HUES48 (cell line): ENCODE measurements at regions not wholly inside any gene's neighbourhood (a gene's known extent, or its start where the extent isn't known, plus 50 kb on each side); places are given as distances from the start of the nearest gene placed in this dataset.

Experiments
- H3K27ac ChIP-seq: one replicate; pipeline ENCODE4 v1.7.0; 2013; ENCODE audit warnings: low read depth, low read length, inconsistent platforms
- H3K27me3 ChIP-seq: 2 replicates; pipeline ENCODE4 v1.6.1; 2013; ENCODE audit warnings: mild to moderate bottlenecking, low read length; ENCODE audit not compliant: control insufficient read depth, insufficient read depth
- H3K36me3 ChIP-seq: 2 replicates; pipeline ENCODE4 v1.6.1; 2013; ENCODE audit warnings: low read length; ENCODE audit not compliant: control insufficient read depth, insufficient read depth
- H3K4me1 ChIP-seq: 2 replicates; pipeline ENCODE4 v1.6.1; 2013; ENCODE audit warnings: mild to moderate bottlenecking, low read length; ENCODE audit not compliant: control insufficient read depth, insufficient read depth
- H3K4me3 ChIP-seq: 2 replicates; pipeline ENCODE4 v1.5.1; 2013; ENCODE audit warnings: mild to moderate bottlenecking, low read depth, low read length
- H3K9ac ChIP-seq: 2 replicates; pipeline ENCODE4 v1.6.1; 2013; ENCODE audit warnings: mild to moderate bottlenecking, low read depth, low read length, moderate library complexity
- H3K9me3 ChIP-seq: 2 replicates; pipeline ENCODE4 v1.6.1; 2013; ENCODE audit warnings: low read length; ENCODE audit not compliant: control insufficient read depth, insufficient read depth

GRCh38 chr2:196563876-196564275 is 75.6 kb upstream of the CCDC150 start:
- H3K9ac ChIP-seq = no peak overlapping the region
- H3K27me3 ChIP-seq = no peaks in the 10 kb centered on the region
- H3K27ac ChIP-seq = no peak overlapping the region
- peaks cover 3% of the 10 kb centered on the region; the same call in 1 of the 2 replicates for H3K9me3 ChIP-seq
- H3K36me3 ChIP-seq = no peaks in the 10 kb centered on the region
- no peak overlapping the region for H3K4me3 ChIP-seq
- H3K4me1 ChIP-seq = no peaks in the 10 kb centered on the region

- H3K27me3 ChIP-seq = no peaks in the 10 kb centered on the region
- peaks cover 3% of the 10 kb centered on the region; the same call in 1 of the 2 replicates for H3K9me3 ChIP-seq
- H3K9ac ChIP-seq = no peak overlapping the region
- no peaks in the 10 kb centered on the region for H3K4me1 ChIP-seq
- no peaks in the 10 kb centered on the region for H3K36me3 ChIP-seq
- H3K27ac ChIP-seq = no peak overlapping the region
- no peak overlapping the region for H3K4me3 ChIP-seq
These were observed 74.3 kb upstream of the CCDC150 start for GRCh38 chr2:196565106-196565765.

GRCh38 chr2:196565982-196566381 is 73.5 kb upstream of the CCDC150 start:
- no peaks in the 10 kb centered on the region for H3K4me1 ChIP-seq
- no peak overlapping the region for H3K9ac ChIP-seq
- H3K9me3 ChIP-seq = peaks cover 3% of the 10 kb centered on the region; the same call in 1 of the 2 replicates

GRCh38 chr2:196566961-196567666 is 72.4 kb upstream of the CCDC150 start:
- Histone ChIP-seq H3K27me3 (no peaks in the 10 kb centered on the region), H3K4me3 (no peak overlapping the region), H3K27ac (no peak overlapping the region), H3K9ac (no peak overlapping the region), H3K9me3 (no peaks in the 10 kb centered on the region), H3K4me1 (no peaks in the 10 kb centered on the region), H3K36me3 (no peaks in the 10 kb centered on the region)

More at GRCh38 chr2:196565982-196566381, 73.5 kb upstream of the CCDC150 start:
- no peaks in the 10 kb centered on the region for H3K27me3 ChIP-seq
- H3K4me3 ChIP-seq = no peak overlapping the region
- no peaks in the 10 kb centered on the region for H3K36me3 ChIP-seq
- H3K27ac ChIP-seq = no peak overlapping the region

GRCh38 chr2:196568506-196568905 is 71.0 kb upstream of the CCDC150 start:
- H3K27me3 ChIP-seq = no peaks in the 10 kb centered on the region
- H3K9ac ChIP-seq = no peak overlapping the region
- no peaks in the 10 kb centered on the region for H3K36me3 ChIP-seq
- no peak overlapping the region for H3K4me3 ChIP-seq
- H3K27ac ChIP-seq = no peak overlapping the region
- no peaks in the 10 kb centered on the region for H3K4me1 ChIP-seq
- no peaks in the 10 kb centered on the region for H3K9me3 ChIP-seq

- no peaks in the 10 kb centered on the region for H3K4me1 ChIP-seq
- H3K27ac ChIP-seq = no peak overlapping the region
- H3K36me3 ChIP-seq = no peaks in the 10 kb centered on the region
- no peak overlapping the region for H3K4me3 ChIP-seq
- no peaks in the 10 kb centered on the region for H3K27me3 ChIP-seq
- H3K9me3 ChIP-seq = no peaks in the 10 kb centered on the region
- no peak overlapping the region for H3K9ac ChIP-seq
These were observed 54.6 kb upstream of the CCDC150 start for GRCh38 chr2:196584903-196585302.

GRCh38 chr2:196586511-196586991 is 53.0 kb upstream of the CCDC150 start:
- H3K9ac ChIP-seq = no peak overlapping the region
- H3K27ac ChIP-seq = no peak overlapping the region
- H3K9me3 ChIP-seq = no peaks in the 10 kb centered on the region
- no peaks in the 10 kb centered on the region for H3K36me3 ChIP-seq
- no peak overlapping the region for H3K4me3 ChIP-seq
- no peaks in the 10 kb centered on the region for H3K4me1 ChIP-seq
- H3K27me3 ChIP-seq = peaks cover 10% of the 10 kb centered on the region

GRCh38 chr2:196587056-196587455 is 52.5 kb upstream of the CCDC150 start:
- Histone ChIP-seq H3K4me1 (peaks cover 4% of the 10 kb centered on the region; the same call in 1 of the 2 replicates), H3K9me3 (no peaks in the 10 kb centered on the region), H3K36me3 (no peaks in the 10 kb centered on the region), H3K27me3 (peaks cover 16% of the 10 kb centered on the region), H3K4me3 (no peak overlapping the region), H3K9ac (no peak overlapping the region), H3K27ac (no peak overlapping the region)

- Histone ChIP-seq H3K4me3 (no peak overlapping the region), H3K27ac (no peak overlapping the region), H3K4me1 (peaks cover 5% of the 10 kb centered on the region; the same call in 1 of the 2 replicates), H3K9ac (no peak overlapping the region), H3K36me3 (no peaks in the 10 kb centered on the region), H3K9me3 (no peaks in the 10 kb centered on the region), H3K27me3 (peaks cover 20% of the 10 kb centered on the region)
These were observed 51.8 kb upstream of the CCDC150 start for GRCh38 chr2:196587739-196588138.

GRCh38 chr2:196589419-196589818 is 50.1 kb upstream of the CCDC150 start:
- Histone ChIP-seq H3K36me3 (no peaks in the 10 kb centered on the region), H3K27me3 (peaks cover 32% of the 10 kb centered on the region), H3K9ac (no peak overlapping the region), H3K9me3 (no peaks in the 10 kb centered on the region), H3K27ac (no peak overlapping the region), H3K4me3 (no peak overlapping the region), H3K4me1 (peaks cover 5% of the 10 kb centered on the region; the same call in 1 of the 2 replicates)
